ENCODE measurements at regions not wholly inside any gene's neighbourhood (a gene's known extent, or its start where the extent isn't known, plus 50 kb on each side); places are given as distances from the start of the nearest gene placed in this dataset.

DNA sequence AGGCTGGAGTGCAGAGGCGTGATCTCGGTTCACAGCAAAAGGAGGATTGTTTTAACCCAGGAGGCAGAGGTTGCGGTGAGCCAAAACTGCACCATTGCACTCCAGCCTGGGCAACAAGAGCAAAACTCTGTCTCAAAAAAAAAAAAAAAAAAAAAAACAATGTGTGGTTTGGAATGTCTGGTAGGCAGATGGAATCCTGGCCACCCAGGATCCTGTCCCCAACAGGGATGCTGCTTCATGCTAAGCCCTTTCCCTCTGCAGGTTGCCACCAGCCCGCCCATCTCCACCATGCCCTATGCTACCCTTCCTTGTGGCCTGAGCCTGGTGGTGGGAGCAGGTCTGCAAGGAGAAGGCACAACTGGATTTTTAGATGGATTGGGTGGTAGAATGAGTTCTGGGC is 129.7 kb upstream of the HAND1 start:
- TF ChIP-seq, protein P1, sequence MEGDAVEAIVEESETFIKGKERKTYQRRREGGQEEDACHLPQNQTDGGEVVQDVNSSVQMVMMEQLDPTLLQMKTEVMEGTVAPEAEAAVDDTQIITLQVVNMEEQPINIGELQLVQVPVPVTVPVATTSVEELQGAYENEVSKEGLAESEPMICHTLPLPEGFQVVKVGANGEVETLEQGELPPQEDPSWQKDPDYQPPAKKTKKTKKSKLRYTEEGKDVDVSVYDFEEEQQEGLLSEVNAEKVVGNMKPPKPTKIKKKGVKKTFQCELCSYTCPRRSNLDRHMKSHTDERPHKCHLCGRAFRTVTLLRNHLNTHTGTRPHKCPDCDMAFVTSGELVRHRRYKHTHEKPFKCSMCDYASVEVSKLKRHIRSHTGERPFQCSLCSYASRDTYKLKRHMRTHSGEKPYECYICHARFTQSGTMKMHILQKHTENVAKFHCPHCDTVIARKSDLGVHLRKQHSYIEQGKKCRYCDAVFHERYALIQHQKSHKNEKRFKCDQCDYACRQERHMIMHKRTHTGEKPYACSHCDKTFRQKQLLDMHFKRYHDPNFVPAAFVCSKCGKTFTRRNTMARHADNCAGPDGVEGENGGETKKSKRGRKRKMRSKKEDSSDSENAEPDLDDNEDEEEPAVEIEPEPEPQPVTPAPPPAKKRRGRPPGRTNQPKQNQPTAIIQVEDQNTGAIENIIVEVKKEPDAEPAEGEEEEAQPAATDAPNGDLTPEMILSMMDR (conservative IDR thresholded peaks at IDR 0.05; ENCODE audit: low read depth in 2 of 2), result no peak
- TF ChIP-seq EZH2phosphoT487 (IDR thresholded peaks at IDR 0.05; ENCODE audit: unreplicated experiment) (no peak), POLR2AphosphoS5 (IDR thresholded peaks at IDR 0.05; ENCODE audit: low read depth) (no peak), EZH2 (IDR thresholded peaks at IDR 0.05; ENCODE audit: low read depth, unreplicated experiment) (no peak), JUNB (IDR thresholded peaks at IDR 0.05; ENCODE audit: unreplicated experiment) (no peak), STAT1 (IDR thresholded peaks at IDR 0.05; ENCODE audit: unreplicated experiment) (no peak), NANOG (IDR thresholded peaks at IDR 0.05; ENCODE audit: borderline replicate concordance) (no peak), CREB1 (CRISPR knock-in tag; IDR thresholded peaks at IDR 0.05; ENCODE audit: low read depth) (no peak), ZNF114 (CRISPR knock-in tag; IDR thresholded peaks at IDR 0.05) (no peak), ZNF331 (CRISPR knock-in tag; IDR thresholded peaks at IDR 0.05; ENCODE audit: low read depth) (no peak)
- TF ChIP-seq, protein P2, sequence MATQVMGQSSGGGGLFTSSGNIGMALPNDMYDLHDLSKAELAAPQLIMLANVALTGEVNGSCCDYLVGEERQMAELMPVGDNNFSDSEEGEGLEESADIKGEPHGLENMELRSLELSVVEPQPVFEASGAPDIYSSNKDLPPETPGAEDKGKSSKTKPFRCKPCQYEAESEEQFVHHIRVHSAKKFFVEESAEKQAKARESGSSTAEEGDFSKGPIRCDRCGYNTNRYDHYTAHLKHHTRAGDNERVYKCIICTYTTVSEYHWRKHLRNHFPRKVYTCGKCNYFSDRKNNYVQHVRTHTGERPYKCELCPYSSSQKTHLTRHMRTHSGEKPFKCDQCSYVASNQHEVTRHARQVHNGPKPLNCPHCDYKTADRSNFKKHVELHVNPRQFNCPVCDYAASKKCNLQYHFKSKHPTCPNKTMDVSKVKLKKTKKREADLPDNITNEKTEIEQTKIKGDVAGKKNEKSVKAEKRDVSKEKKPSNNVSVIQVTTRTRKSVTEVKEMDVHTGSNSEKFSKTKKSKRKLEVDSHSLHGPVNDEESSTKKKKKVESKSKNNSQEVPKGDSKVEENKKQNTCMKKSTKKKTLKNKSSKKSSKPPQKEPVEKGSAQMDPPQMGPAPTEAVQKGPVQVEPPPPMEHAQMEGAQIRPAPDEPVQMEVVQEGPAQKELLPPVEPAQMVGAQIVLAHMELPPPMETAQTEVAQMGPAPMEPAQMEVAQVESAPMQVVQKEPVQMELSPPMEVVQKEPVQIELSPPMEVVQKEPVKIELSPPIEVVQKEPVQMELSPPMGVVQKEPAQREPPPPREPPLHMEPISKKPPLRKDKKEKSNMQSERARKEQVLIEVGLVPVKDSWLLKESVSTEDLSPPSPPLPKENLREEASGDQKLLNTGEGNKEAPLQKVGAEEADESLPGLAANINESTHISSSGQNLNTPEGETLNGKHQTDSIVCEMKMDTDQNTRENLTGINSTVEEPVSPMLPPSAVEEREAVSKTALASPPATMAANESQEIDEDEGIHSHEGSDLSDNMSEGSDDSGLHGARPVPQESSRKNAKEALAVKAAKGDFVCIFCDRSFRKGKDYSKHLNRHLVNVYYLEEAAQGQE (IDR thresholded peaks at IDR 0.05; ENCODE audit: unreplicated experiment), result no peak
- TF ChIP-seq, protein P3, sequence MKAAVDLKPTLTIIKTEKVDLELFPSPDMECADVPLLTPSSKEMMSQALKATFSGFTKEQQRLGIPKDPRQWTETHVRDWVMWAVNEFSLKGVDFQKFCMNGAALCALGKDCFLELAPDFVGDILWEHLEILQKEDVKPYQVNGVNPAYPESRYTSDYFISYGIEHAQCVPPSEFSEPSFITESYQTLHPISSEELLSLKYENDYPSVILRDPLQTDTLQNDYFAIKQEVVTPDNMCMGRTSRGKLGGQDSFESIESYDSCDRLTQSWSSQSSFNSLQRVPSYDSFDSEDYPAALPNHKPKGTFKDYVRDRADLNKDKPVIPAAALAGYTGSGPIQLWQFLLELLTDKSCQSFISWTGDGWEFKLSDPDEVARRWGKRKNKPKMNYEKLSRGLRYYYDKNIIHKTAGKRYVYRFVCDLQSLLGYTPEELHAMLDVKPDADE (IDR thresholded peaks at IDR 0.05), result no peak
- TF ChIP-seq, protein P4, sequence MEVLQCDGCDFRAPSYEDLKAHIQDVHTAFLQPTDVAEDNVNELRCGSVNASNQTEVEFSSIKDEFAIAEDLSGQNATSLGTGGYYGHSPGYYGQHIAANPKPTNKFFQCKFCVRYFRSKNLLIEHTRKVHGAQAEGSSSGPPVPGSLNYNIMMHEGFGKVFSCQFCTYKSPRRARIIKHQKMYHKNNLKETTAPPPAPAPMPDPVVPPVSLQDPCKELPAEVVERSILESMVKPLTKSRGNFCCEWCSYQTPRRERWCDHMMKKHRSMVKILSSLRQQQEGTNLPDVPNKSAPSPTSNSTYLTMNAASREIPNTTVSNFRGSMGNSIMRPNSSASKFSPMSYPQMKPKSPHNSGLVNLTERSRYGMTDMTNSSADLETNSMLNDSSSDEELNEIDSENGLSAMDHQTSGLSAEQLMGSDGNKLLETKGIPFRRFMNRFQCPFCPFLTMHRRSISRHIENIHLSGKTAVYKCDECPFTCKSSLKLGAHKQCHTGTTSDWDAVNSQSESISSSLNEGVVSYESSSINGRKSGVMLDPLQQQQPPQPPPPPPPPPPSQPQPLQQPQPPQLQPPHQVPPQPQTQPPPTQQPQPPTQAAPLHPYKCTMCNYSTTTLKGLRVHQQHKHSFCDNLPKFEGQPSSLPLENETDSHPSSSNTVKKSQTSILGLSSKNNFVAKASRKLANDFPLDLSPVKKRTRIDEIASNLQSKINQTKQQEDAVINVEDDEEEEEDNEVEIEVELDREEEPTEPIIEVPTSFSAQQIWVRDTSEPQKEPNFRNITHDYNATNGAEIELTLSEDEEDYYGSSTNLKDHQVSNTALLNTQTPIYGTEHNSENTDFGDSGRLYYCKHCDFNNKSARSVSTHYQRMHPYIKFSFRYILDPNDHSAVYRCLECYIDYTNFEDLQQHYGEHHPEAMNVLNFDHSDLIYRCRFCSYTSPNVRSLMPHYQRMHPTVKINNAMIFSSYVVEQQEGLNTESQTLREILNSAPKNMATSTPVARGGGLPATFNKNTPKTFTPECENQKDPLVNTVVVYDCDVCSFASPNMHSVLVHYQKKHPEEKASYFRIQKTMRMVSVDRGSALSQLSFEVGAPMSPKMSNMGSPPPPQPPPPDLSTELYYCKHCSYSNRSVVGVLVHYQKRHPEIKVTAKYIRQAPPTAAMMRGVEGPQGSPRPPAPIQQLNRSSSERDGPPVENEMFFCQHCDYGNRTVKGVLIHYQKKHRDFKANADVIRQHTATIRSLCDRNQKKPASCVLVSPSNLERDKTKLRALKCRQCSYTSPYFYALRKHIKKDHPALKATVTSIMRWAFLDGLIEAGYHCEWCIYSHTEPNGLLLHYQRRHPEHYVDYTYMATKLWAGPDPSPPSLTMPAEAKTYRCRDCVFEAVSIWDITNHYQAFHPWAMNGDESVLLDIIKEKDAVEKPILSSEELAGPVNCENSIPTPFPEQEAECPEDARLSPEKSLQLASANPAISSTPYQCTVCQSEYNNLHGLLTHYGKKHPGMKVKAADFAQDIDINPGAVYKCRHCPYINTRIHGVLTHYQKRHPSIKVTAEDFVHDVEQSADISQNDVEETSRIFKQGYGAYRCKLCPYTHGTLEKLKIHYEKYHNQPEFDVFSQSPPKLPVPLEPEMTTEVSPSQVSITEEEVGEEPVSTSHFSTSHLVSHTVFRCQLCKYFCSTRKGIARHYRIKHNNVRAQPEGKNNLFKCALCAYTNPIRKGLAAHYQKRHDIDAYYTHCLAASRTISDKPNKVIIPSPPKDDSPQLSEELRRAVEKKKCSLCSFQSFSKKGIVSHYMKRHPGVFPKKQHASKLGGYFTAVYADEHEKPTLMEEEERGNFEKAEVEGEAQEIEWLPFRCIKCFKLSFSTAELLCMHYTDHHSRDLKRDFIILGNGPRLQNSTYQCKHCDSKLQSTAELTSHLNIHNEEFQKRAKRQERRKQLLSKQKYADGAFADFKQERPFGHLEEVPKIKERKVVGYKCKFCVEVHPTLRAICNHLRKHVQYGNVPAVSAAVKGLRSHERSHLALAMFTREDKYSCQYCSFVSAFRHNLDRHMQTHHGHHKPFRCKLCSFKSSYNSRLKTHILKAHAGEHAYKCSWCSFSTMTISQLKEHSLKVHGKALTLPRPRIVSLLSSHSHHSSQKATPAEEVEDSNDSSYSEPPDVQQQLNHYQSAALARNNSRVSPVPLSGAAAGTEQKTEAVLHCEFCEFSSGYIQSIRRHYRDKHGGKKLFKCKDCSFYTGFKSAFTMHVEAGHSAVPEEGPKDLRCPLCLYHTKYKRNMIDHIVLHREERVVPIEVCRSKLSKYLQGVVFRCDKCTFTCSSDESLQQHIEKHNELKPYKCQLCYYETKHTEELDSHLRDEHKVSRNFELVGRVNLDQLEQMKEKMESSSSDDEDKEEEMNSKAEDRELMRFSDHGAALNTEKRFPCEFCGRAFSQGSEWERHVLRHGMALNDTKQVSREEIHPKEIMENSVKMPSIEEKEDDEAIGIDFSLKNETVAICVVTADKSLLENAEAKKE (CRISPR knock-in tag; IDR thresholded peaks at IDR 0.05), result no peak
